Stomach (tissue), 4 donors: ENCODE measurements at regions not wholly inside any gene's neighbourhood (a gene's known extent, or its start where the extent isn't known, plus 50 kb on each side); places are given as distances from the start of the nearest gene placed in this dataset.

Experiments
- POLR2A ChIP-seq, 4 donors: fragments of 450-650 bp; IDR thresholded peaks; one replicate each; pipeline ENCODE4 v1.6.1; 2016; ENCODE audit warnings: antibody characterized with exemption in 4 of 4, control low read depth in 2 of 4, mild to moderate bottlenecking in 1 of 4, moderate library complexity in 1 of 4
- TF ChIP-seq, protein P1 (sequence below), 7 experiments: fragments of 450-650 bp in 4 of 7; fragments of 200-600 bp in 3 of 7; sonication (generic) in 3 of 7; IDR thresholded peaks; one replicate each; pipeline ENCODE4 v1.5.1; 2016 to 2019; ENCODE audit warnings: antibody characterized with exemption in 7 of 7, control low read depth in 2 of 7, mild to moderate bottlenecking in 1 of 7

- TF ChIP-seq, protein P1, sequence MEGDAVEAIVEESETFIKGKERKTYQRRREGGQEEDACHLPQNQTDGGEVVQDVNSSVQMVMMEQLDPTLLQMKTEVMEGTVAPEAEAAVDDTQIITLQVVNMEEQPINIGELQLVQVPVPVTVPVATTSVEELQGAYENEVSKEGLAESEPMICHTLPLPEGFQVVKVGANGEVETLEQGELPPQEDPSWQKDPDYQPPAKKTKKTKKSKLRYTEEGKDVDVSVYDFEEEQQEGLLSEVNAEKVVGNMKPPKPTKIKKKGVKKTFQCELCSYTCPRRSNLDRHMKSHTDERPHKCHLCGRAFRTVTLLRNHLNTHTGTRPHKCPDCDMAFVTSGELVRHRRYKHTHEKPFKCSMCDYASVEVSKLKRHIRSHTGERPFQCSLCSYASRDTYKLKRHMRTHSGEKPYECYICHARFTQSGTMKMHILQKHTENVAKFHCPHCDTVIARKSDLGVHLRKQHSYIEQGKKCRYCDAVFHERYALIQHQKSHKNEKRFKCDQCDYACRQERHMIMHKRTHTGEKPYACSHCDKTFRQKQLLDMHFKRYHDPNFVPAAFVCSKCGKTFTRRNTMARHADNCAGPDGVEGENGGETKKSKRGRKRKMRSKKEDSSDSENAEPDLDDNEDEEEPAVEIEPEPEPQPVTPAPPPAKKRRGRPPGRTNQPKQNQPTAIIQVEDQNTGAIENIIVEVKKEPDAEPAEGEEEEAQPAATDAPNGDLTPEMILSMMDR (IDR thresholded peaks at IDR 0.05), result no peak
- TF ChIP-seq POLR2A (IDR thresholded peaks at IDR 0.05), result no peak
These were observed 79.0 kb downstream of the PITPNM2 start for GRCh38 chr12:123071857-123072256.
